A549 (cell line): ENCODE measurements at regions not wholly inside any gene's neighbourhood (a gene's known extent, or its start where the extent isn't known, plus 50 kb on each side); places are given as distances from the start of the nearest gene placed in this dataset.

ENCODE experiments used
- ATAC-seq, 2 experiments: fragments of 200-7000 bp in 1 of 2; fragments of >200 bp in 1 of 2; cut with Nextera tagmentation in 1 of 2; cut with Tn5 transposase in 1 of 2; 3 replicates each; pipeline versions ENCODE4 v1.8.0 to v1.9.1; 2018 to 2020; ENCODE audit warnings: mild to moderate bottlenecking in 1 of 2, moderate library complexity in 1 of 2
- CTCF ChIA-PET: fragments of 300-600 bp; sonication (Branson Sonifier 250); formaldehyde crosslinking; extraction: SDS; loops from one replicate; lab custom pipeline; 2021; ENCODE audit warnings: antibody characterized with exemption, inconsistent platforms; lab: Yijun Ruan, JAX
- POLR2A ChIA-PET: fragments of 350-600 bp; formaldehyde crosslinking; extraction: SDS; loops from one replicate; lab custom pipeline; 2021; ENCODE audit warnings: antibody characterized with exemption, inconsistent platforms; lab: Yijun Ruan, JAX
- DNase-seq, 2 experiments: peaks; one replicate each; pipeline versions ENCODE4 v3.0.0 to v3.0.0-alpha.2; 2011 to 2016; ENCODE audit warnings: low read depth in 1 of 2, low spot score in 1 of 2
- FAIRE-seq: peaks from 2 replicates; lab custom pipeline; 2011; peaks lifted over from hg19 to GRCh38; lab: Jason Lieb, UNC
- H3K27ac ChIP-seq, 2 experiments: fragments of >200 bp; sonication (Bioruptor Twin); formaldehyde crosslinking; 3 replicates each; pipeline ENCODE4 v1.5.1; 2016 to 2017
- H3K4me1 ChIP-seq: fragments of >200 bp; sonication (Bioruptor Twin); formaldehyde crosslinking; 3 replicates; pipeline ENCODE4 v1.6.1; 2016
- H3K4me2 ChIP-seq: fragments of >200 bp; sonication (Bioruptor Twin); formaldehyde crosslinking; 3 replicates; pipeline ENCODE4 v1.6.1; 2016
- H3K4me3 ChIP-seq: fragments of >200 bp; sonication (Bioruptor Twin); formaldehyde crosslinking; 3 replicates; pipeline ENCODE4 v1.5.1; 2016
- H3K9me3 ChIP-seq: fragments of >200 bp; sonication (Bioruptor Twin); formaldehyde crosslinking; 3 replicates; pipeline ENCODE4 v1.6.1; 2016
- ATOH8 ChIP-seq: fragments of 250-450 bp; sonication (Bioruptor Pico); IDR thresholded peaks from 2 replicates; pipeline ENCODE4 v1.5.0; 2020; ENCODE audit warnings: low read depth, mild to moderate bottlenecking, moderate library complexity
- CEBPB ChIP-seq, 2 experiments: fragments of >200 bp in 1 of 2; sonication (Bioruptor Twin) in 1 of 2; formaldehyde crosslinking in 1 of 2; IDR thresholded peaks; 2 replicates each; pipeline ENCODE4 v1.6.1; 2012 to 2016
- E2F6 ChIP-seq: IDR thresholded peaks from 2 replicates; pipeline ENCODE4 v1.6.1; 2012; ENCODE audit warnings: low read depth, borderline replicate concordance
- EHMT2 ChIP-seq: fragments of 200-600 bp; sonication (generic); IDR thresholded peaks from 2 replicates; pipeline ENCODE4 v1.6.1; 2016; ENCODE audit warnings: antibody characterized with exemption, low read depth, mild to moderate bottlenecking, moderate library complexity
- FOXS1 ChIP-seq: fragments of 250-450 bp; sonication (Bioruptor Pico); IDR thresholded peaks from 2 replicates; pipeline ENCODE4 v1.5.0; 2020; ENCODE audit warnings: mild to moderate bottlenecking, moderate library complexity
- GATA3 ChIP-seq: IDR thresholded peaks from 2 replicates; pipeline ENCODE4 v1.6.1; 2012; ENCODE audit warnings: borderline replicate concordance
- HDAC2 ChIP-seq: fragments of 200-600 bp; sonication (generic); IDR thresholded peaks from 2 replicates; pipeline ENCODE4 v1.6.1; 2016
- HMGXB4 ChIP-seq: fragments of 250-450 bp; sonication (Bioruptor Pico); IDR thresholded peaks from 2 replicates; pipeline ENCODE4 v1.5.0; 2021; ENCODE audit warnings: mild to moderate bottlenecking, moderate library complexity, borderline replicate concordance
- HOXB13 ChIP-seq: fragments of 250-450 bp; sonication (Bioruptor Pico); IDR thresholded peaks from 2 replicates; pipeline ENCODE4 v1.5.0; 2020; ENCODE audit warnings: low read depth, mild to moderate bottlenecking, moderate library complexity
- JUN ChIP-seq, 2 experiments: fragments of >200 bp; sonication (Bioruptor Twin); formaldehyde crosslinking; IDR thresholded peaks; 2 replicates in 1 of 2; 3 replicates in 1 of 2; pipeline ENCODE4 v1.6.1; 2016 to 2017
- KDM1A ChIP-seq: fragments of 200-600 bp; sonication (generic); IDR thresholded peaks from 2 replicates; pipeline ENCODE4 v1.6.1; 2016; ENCODE audit warnings: low read depth, mild to moderate bottlenecking
- MAFK ChIP-seq: fragments of 450-650 bp; IDR thresholded peaks from 2 replicates; pipeline ENCODE4 v1.6.1; 2014; ENCODE audit not compliant: partially characterized antibody
- MAZ ChIP-seq: fragments of 150-350 bp; IDR thresholded peaks from 2 replicates; pipeline ENCODE4 v1.6.1; 2014; ENCODE audit warnings: antibody characterized with exemption, low read depth, low read length, borderline replicate concordance
- RARB ChIP-seq: fragments of 250-450 bp; sonication (Bioruptor Pico); IDR thresholded peaks from 2 replicates; pipeline ENCODE4 v1.8.0; 2021; ENCODE audit warnings: mild to moderate bottlenecking, moderate library complexity
- REST ChIP-seq: fragments of 200-600 bp; sonication (generic); IDR thresholded peaks from 2 replicates; pipeline ENCODE4 v1.6.1; 2016; ENCODE audit warnings: antibody characterized with exemption, mild to moderate bottlenecking, moderate library complexity
- SMC3 ChIP-seq: fragments of >200 bp; sonication (Bioruptor Twin); formaldehyde crosslinking; IDR thresholded peaks from 3 replicates; pipeline ENCODE4 v1.6.1; 2018; ENCODE audit warnings: inconsistent platforms
- SREBF2 ChIP-seq: fragments of 450-650 bp; IDR thresholded peaks from 2 replicates; pipeline ENCODE4 v1.6.1; 2014; ENCODE audit warnings: mild to moderate bottlenecking, moderate library complexity
- TP53 ChIP-seq: fragments of 250-450 bp; sonication (Bioruptor Pico); IDR thresholded peaks from 2 replicates; pipeline ENCODE4 v1.5.0; 2021; ENCODE audit warnings: mild to moderate bottlenecking, moderate library complexity
- ZC3H11A ChIP-seq: fragments of 450-650 bp; IDR thresholded peaks from 2 replicates; pipeline ENCODE4 v1.6.1; 2014; ENCODE audit warnings: antibody characterized with exemption, mild to moderate bottlenecking
- ZSCAN20 ChIP-seq: fragments of 250-450 bp; sonication (Bioruptor Pico); IDR thresholded peaks from 2 replicates; pipeline ENCODE4 v1.8.0; 2022; ENCODE audit warnings: mild to moderate bottlenecking, moderate library complexity
- WGBS: methylation state at CpG from one replicate; pipeline ENCODE4 v1.1.6; 2017; ENCODE audit errors: missing lambda C conversion rate; 5-methylcytosine and 5-hydroxymethylcytosine counted together

- CTCF ChIA-PET, result no interaction called here
- TF ChIP-seq SMC3 (no peak), MAFK (no peak), GATA3 (no peak), E2F6 (no peak), KDM1A (no peak), REST (no peak), FOXS1 (CRISPR knock-in tag) (no peak), HDAC2 (no peak), HOXB13 (CRISPR knock-in tag) (no peak), CEBPB (IDR thresholded peaks at IDR 0.05) (no peak), ZSCAN20 (CRISPR knock-in tag) (no peak), JUN (IDR thresholded peaks at IDR 0.05) (no peak), MAZ (no peak), SREBF2 (no peak), TP53 (CRISPR knock-in tag) (no peak), HMGXB4 (no peak), RARB (CRISPR knock-in tag) (no peak), EHMT2 (no peak), ZC3H11A (no peak), ATOH8 (CRISPR knock-in tag) (no peak)
- TF ChIP-seq, all 56 proteins: peak for 0
- Histone ChIP-seq H3K9me3 (no peaks in the 10 kb centered on the region), H3K27ac (no peak overlapping the region), H3K4me3 (no peak overlapping the region), H3K4me2 (no peak overlapping the region), H3K4me1 (no peaks in the 10 kb centered on the region)
- no peak for DNase-seq
- WGBS, result 17% methylated on average over 2 of the region's 2 CpGs
- ATAC-seq, result no peak
- POLR2A ChIA-PET, result no interaction called here
- FAIRE-seq, result no peak
Measured at GRCh38 chr12:118855858-118856257, 125.5 kb upstream of the SRRM4 start.

- peak; percentile 85 for TF ChIP-seq REST
- no peak for TF ChIP-seq FOXS1 (CRISPR knock-in tag)
- ChIA-PET CTCF (interaction anchor here (1.2 kb wide), 1 partner anchor 16 kb away, joined by 4 read pairs; no protein-coding TSS in a partner anchor), POLR2A (no interaction called here)
- DNase-seq (no peak), ATAC-seq (no peak), FAIRE-seq (no peak)
- Histone ChIP-seq H3K4me1 (no peaks in the 10 kb centered on the region), H3K4me3 (no peak overlapping the region), H3K27ac (no peak overlapping the region), H3K9me3 (no peaks in the 10 kb centered on the region), H3K4me2 (no peak overlapping the region)
- 2% methylated on average over 3 of the region's 3 CpGs for WGBS
Measured at GRCh38 chr12:118866346-118866745, 115.0 kb upstream of the SRRM4 start.
